ENCODE measurements at regions not wholly inside any gene's neighbourhood (a gene's known extent, or its start where the extent isn't known, plus 50 kb on each side); places are given as distances from the start of the nearest gene placed in this dataset.
"Not testable (repeated sequence)": the region's sequence is repeated elsewhere in the genome, so short reads cannot be mapped to it uniquely, and the experiment has no call there.

DNA sequence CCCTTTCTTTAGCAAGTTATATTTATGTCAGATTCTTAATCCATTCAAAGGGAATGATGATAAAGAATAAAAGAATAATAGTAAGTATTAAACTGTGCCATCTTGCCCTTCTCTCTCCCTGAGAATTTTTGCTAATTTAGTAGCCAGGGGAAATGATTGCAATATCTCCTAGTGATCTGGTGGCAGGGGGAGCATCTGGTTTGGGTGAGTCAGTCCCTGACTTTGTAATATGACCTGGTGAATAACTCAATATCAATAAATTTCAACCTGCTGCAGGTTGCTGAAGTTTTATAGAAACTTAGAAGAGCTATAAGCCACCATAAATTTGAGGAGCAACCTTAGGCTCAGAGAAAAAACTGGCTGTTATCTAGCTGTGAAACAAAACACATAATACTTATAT is 149.4 kb downstream of the SYT15 start:
- not testable (repeated sequence) for H3K4me1 ChIP-seq (ENCODE audit: insufficient read depth, low read length); H3K9me3 ChIP-seq (ENCODE audit: low read depth, low read length); H3K27me3 ChIP-seq (ENCODE audit: insufficient read depth, low read length); H3K4me3 ChIP-seq (ENCODE audit: low read length)

GRCh38 chr10:46730729-46731128 is 151.8 kb downstream of the SYT15 start:
- H3K27me3 ChIP-seq (ENCODE audit: insufficient read depth, low read length); H3K4me3 ChIP-seq (ENCODE audit: low read length); H3K9me3 ChIP-seq (ENCODE audit: low read depth, low read length); H3K4me1 ChIP-seq (ENCODE audit: insufficient read depth, low read length): not testable (repeated sequence)

DNA sequence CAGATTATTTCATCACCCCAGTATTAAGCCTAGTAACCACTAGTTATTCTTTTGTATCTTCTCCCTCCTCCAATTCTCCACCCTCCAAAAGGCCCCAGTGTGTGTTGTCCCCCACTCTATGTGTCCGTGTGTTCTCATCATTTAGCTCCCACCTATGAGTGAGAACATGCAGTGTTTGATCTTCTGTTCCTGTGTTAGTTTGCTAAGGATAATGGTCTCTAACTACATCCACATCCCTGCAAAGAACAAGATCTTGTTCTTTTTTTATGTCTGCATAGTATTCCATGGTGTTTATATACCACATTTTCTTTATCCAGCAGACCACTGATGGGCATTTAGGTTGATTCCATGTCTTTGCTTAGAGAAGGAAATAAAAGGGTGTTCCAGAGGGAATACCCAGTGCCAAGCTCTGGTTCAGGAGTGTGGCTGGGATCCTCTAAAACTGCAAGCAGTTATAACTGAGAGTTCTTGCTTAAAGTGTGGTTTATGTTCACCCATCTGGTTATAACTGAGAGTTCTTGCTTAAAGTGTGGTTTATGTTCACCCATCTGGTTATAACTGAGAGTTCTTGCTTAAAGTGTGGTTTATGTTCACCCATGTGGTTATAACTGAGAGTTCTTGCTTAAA is 154.8 kb downstream of the SYT15 start:
- H3K4me1 ChIP-seq (ENCODE audit: insufficient read depth, low read length); H3K27me3 ChIP-seq (ENCODE audit: insufficient read depth, low read length); H3K9me3 ChIP-seq (ENCODE audit: low read depth, low read length): not testable (repeated sequence)

GRCh38 chr10:46734262-46734642 is 155.3 kb downstream of the SYT15 start:
- not testable (repeated sequence) for H3K27me3 ChIP-seq (ENCODE audit: insufficient read depth, low read length); H3K9me3 ChIP-seq (ENCODE audit: low read depth, low read length); H3K4me1 ChIP-seq (ENCODE audit: insufficient read depth, low read length)

More for the DNA sequence above, 154.8 kb downstream of the SYT15 start:
- not testable (repeated sequence) for H3K4me3 ChIP-seq (ENCODE audit: low read length)

GRCh38 chr10:46739919-46740318 is 161.0 kb downstream of the SYT15 start:
- H3K4me1 ChIP-seq (ENCODE audit: insufficient read depth, low read length); H3K9me3 ChIP-seq (ENCODE audit: low read depth, low read length); H3K4me3 ChIP-seq (ENCODE audit: low read length); H3K27me3 ChIP-seq (ENCODE audit: insufficient read depth, low read length): not testable (repeated sequence)

More at GRCh38 chr10:46734262-46734642, 155.3 kb downstream of the SYT15 start:
- not testable (repeated sequence) for H3K4me3 ChIP-seq (ENCODE audit: low read length)

DNA sequence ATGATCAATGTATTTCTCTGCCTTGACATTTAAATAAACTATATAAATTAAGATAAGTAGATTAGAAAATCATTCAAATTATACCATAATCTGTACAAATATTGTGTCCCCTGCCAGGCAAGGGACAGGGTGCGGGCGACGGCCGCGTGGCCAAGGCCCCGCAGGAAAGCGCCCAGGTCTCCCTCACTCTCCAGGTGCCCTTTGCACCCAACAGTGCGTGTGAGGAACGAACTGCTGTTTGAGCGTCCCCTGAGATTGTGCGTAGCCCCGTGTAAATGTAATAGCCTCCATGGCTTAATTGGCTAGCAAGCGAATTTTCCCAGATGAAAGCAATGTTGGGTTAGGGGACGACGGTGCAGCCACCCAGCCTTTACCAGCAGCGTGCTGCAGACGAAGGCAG is 161.4 kb downstream of the SYT15 start:
- not testable (repeated sequence) for H3K4me3 ChIP-seq (ENCODE audit: low read length); H3K27me3 ChIP-seq (ENCODE audit: insufficient read depth, low read length); H3K4me1 ChIP-seq (ENCODE audit: insufficient read depth, low read length); H3K9me3 ChIP-seq (ENCODE audit: low read depth, low read length)

- not testable (repeated sequence) for H3K4me1 ChIP-seq (ENCODE audit: insufficient read depth, low read length); H3K9me3 ChIP-seq (ENCODE audit: low read depth, low read length); H3K4me3 ChIP-seq (ENCODE audit: low read length); H3K27me3 ChIP-seq (ENCODE audit: insufficient read depth, low read length)
Measured at GRCh38 chr10:46749003-46749402, 162.2 kb upstream of the PTPN20 start.

DNA sequence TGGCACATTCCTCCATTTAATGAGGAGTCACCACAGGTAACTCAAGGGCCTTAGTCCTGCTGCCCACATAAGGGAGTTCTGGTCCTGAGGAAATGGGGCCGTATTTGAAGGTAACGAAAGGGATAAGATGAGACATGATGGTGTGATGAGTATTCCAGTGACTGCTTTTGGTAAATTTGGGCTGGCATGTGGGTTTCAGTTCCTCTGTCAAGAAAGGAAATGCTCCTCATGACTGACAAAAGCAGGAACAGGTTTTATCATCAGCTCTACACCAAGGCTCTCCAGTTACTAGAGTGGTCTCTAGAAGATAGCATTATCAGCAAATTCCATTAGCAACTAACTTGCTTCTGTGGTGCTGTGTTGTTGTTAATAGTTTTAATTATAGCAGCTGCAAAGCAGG is 161.8 kb upstream of the PTPN20 start:
- H3K9me3 ChIP-seq (ENCODE audit: low read depth, low read length); H3K27me3 ChIP-seq (ENCODE audit: insufficient read depth, low read length); H3K4me3 ChIP-seq (ENCODE audit: low read length); H3K4me1 ChIP-seq (ENCODE audit: insufficient read depth, low read length): not testable (repeated sequence)

GRCh38 chr10:46753763-46754162 is 157.5 kb upstream of the PTPN20 start:
- not testable (repeated sequence) for H3K27me3 ChIP-seq (ENCODE audit: insufficient read depth, low read length); H3K4me3 ChIP-seq (ENCODE audit: low read length); H3K9me3 ChIP-seq (ENCODE audit: low read depth, low read length); H3K4me1 ChIP-seq (ENCODE audit: insufficient read depth, low read length)

- not testable (repeated sequence) for H3K9me3 ChIP-seq (ENCODE audit: low read depth, low read length); H3K27me3 ChIP-seq (ENCODE audit: insufficient read depth, low read length); H3K4me1 ChIP-seq (ENCODE audit: insufficient read depth, low read length); H3K4me3 ChIP-seq (ENCODE audit: low read length)
Measured at GRCh38 chr10:46761471-46761870, 149.8 kb upstream of the PTPN20 start.

GRCh38 chr10:46768515-46769291 is 142.5 kb upstream of the PTPN20 start:
- not testable (repeated sequence) for H3K4me3 ChIP-seq (ENCODE audit: low read length)

DNA sequence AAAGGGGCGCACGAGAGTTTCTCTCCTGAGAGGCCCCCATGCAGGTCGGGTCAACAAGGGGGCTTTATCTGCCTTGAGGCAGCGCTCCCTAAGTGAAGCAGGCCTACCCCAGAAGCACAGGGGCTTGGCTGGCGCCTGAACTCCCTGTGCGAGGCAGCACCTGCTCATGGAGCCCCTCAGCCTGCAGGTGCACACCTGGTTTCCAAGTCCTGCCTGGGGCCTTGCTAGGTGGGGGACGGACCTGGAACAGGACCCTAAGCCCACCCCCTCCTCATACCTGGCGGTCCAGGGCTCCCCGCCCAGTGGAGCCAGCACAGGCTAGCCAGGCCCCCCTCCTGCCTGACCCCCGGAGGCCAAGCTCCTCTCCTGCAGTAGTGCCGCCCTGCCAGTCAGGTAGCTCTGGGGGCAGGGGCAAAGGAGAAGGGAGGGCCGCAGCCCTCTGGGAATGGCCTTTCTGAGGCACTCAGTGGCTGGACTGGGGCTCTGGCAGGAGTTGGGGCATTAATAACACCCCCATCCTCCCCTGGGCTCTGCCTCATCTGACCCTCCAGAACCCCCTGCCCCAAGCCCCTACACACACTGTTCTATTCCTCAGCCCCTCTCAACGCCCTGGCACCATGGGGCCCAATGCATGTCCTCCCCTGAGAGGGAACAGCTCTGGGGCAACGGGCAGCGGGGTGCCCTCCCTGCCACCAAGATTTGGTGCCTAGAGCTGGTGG is 137.9 kb upstream of the PTPN20 start:
- H3K4me3 ChIP-seq (ENCODE audit: low read length); H3K9me3 ChIP-seq (ENCODE audit: low read depth, low read length); H3K4me1 ChIP-seq (ENCODE audit: insufficient read depth, low read length); H3K27me3 ChIP-seq (ENCODE audit: insufficient read depth, low read length): not testable (repeated sequence)

More at GRCh38 chr10:46768515-46769291, 142.5 kb upstream of the PTPN20 start:
- not testable (repeated sequence) for H3K27me3 ChIP-seq (ENCODE audit: insufficient read depth, low read length); H3K9me3 ChIP-seq (ENCODE audit: low read depth, low read length); H3K4me1 ChIP-seq (ENCODE audit: insufficient read depth, low read length)

DNA sequence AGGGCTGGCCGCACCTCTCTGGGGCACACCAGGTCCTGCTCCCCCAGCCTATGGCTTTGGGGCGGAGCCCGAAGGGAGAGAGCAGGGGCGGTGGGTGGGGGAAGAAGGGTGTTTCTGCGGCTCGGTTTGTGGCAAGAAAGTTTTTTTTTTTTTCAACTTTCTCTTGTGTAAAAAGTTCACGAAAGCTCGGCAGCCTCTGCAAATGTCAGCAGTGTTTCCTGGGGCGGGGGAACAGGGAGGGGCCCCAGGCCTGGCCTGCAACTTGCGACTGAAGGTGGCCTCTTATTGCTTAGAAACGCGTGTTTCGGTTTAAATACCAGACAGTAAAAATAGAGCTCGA is 137.4 kb upstream of the PTPN20 start:
- H3K4me1 ChIP-seq (ENCODE audit: insufficient read depth, low read length); H3K27me3 ChIP-seq (ENCODE audit: insufficient read depth, low read length); H3K4me3 ChIP-seq (ENCODE audit: low read length); H3K9me3 ChIP-seq (ENCODE audit: low read depth, low read length): not testable (repeated sequence)

DNA sequence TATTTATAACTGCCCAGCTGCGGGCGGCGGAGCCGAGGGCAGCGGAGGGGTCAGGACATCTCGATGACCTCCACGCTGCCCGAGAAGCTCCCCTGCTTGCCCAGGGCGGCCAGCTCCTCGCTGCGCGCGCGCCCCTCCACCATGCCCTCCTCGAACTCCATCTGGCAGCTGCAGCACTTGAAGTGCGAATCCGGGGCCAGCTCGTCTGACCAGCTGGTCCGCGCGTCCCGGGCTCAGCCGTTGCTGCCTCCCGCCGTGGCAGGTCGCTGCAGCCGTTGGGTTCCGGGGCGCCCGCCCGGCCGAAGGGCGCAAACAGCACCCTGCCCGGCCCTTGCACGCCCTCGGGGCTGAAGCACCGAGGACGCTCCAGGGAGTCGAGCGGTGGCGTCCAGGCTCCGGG is 136.9 kb upstream of the PTPN20 start:
- not testable (repeated sequence) for H3K9me3 ChIP-seq (ENCODE audit: low read depth, low read length); H3K4me1 ChIP-seq (ENCODE audit: insufficient read depth, low read length); H3K4me3 ChIP-seq (ENCODE audit: low read length); H3K27me3 ChIP-seq (ENCODE audit: insufficient read depth, low read length)

DNA sequence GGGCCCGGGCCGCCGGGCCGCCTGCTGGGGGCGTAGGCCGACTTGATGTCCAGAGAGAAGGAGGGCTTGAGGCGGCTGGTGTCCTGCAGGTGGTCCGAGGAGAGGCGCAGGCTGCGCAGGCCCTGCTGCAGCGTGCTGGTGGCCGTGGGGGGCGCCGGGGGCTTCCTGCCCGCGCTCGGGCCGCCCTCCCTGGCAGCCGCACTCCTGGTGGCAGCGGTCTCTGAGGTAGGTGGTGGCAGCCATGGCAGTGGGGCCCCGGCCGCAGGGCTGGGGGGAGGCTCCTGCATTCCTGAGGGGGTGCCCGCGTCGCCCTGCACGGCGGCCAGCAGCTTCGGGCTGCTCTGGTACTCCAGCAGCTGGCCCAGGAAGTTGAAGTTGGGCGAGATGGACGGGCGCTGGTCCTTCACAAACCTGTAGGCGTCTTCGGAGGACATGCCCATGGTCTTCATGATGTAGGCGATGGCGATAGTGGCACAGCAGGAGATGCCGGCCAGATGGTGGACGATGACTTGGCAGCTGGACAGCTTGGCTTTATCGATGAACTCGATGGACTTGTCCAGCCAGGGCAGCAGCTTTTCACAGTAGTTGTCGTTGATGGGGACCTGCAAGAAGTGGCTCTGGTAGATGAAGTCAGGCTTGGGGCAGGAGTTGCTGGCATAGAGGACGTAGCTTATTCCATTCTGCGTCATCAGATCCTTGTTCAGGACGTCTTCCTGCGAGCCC is 136.1 kb upstream of the PTPN20 start:
- not testable (repeated sequence) for H3K27me3 ChIP-seq (ENCODE audit: insufficient read depth, low read length); H3K4me1 ChIP-seq (ENCODE audit: insufficient read depth, low read length); H3K9me3 ChIP-seq (ENCODE audit: low read depth, low read length); H3K4me3 ChIP-seq (ENCODE audit: low read length)

Data from mononuclear cell (primary cell).